ENCODE measurements at regions not wholly inside any gene's neighbourhood (a gene's known extent, or its start where the extent isn't known, plus 50 kb on each side); places are given as distances from the start of the nearest gene placed in this dataset.

GRCh38 chrX:4588893-4589292, 875.4 kb upstream of the PRKX start:
- TF ChIP-seq CTCF (IDR thresholded peaks at IDR 0.05) (no peak), POLR2A (IDR thresholded peaks at IDR 0.05) (no peak)

Measured in Peyer's patch (tissue), 4 donors.